Uterus (tissue), 2 donors: ENCODE measurements at regions not wholly inside any gene's neighbourhood (a gene's known extent, or its start where the extent isn't known, plus 50 kb on each side); places are given as distances from the start of the nearest gene placed in this dataset.

Experiments
- CTCF ChIP-seq, 4 experiments: fragments of 200-600 bp in 2 of 4; fragments of 450-650 bp in 2 of 4; sonication (generic) in 2 of 4; IDR thresholded peaks; one replicate each; pipeline ENCODE4 v1.5.1; 2016 to 2019; ENCODE audit warnings: antibody characterized with exemption in 4 of 4, mild to moderate bottlenecking in 2 of 4, moderate library complexity in 1 of 4
- POLR2A ChIP-seq, 2 donors: fragments of 450-650 bp; IDR thresholded peaks; one replicate each; pipeline ENCODE4 v1.6.1; 2016; ENCODE audit warnings: antibody characterized with exemption in 2 of 2, mild to moderate bottlenecking in 1 of 2, moderate library complexity in 1 of 2

GRCh38 chr21:16145052-16145451, 415.3 kb downstream of the USP25 start:
- TF ChIP-seq CTCF (IDR thresholded peaks at IDR 0.05) (no peak), POLR2A (IDR thresholded peaks at IDR 0.05) (no peak)
